ENCODE measurements at regions not wholly inside any gene's neighbourhood (a gene's known extent, or its start where the extent isn't known, plus 50 kb on each side); places are given as distances from the start of the nearest gene placed in this dataset.

- Histone ChIP-seq H3K9me3 (ENCODE audit: insufficient read depth, low read depth, low read length) (no peaks in the 10 kb centered on the region), H3K27me3 (ENCODE audit: insufficient read depth, low read length, poor library complexity, severe bottlenecking) (no peaks in the 10 kb centered on the region), H4K20me1 (ENCODE audit: insufficient read depth, low read length, poor library complexity, severe bottlenecking) (no peaks in the 10 kb centered on the region), H3K4me3 (ENCODE audit: low read length, poor library complexity, severe bottlenecking) (peak overlapping the region; percentile 60), H3K79me2 (ENCODE audit: insufficient read depth, low read length) (no peaks in the 10 kb centered on the region), H3K9ac (ENCODE audit: low read depth, low read length, poor library complexity, severe bottlenecking) (peak overlapping the region; percentile 12), H3K4me2 (ENCODE audit: low read depth, low read length, poor library complexity, severe bottlenecking) (peak overlapping the region; percentile 77), H3K4me1 (ENCODE audit: insufficient read depth, low read length, poor library complexity, severe bottlenecking) (peaks cover 45% of the 10 kb centered on the region), H2AFZ (ENCODE audit: low read length) (peak overlapping the region; percentile 67), H3K9me2 (replicated peaks; ENCODE audit: low read depth, low read length) (no peaks in the 10 kb centered on the region), H3K36me3 (ENCODE audit: insufficient read depth, low read length) (no peaks in the 10 kb centered on the region), H3F3A (ENCODE audit: low read depth) (peaks cover 10% of the 10 kb centered on the region; the same call in 1 of the 2 replicates)
- no peak for TF ChIP-seq EZH2phosphoT487 (IDR thresholded peaks at IDR 0.05; ENCODE audit: borderline replicate concordance)
- TF ChIP-seq, protein P1, sequence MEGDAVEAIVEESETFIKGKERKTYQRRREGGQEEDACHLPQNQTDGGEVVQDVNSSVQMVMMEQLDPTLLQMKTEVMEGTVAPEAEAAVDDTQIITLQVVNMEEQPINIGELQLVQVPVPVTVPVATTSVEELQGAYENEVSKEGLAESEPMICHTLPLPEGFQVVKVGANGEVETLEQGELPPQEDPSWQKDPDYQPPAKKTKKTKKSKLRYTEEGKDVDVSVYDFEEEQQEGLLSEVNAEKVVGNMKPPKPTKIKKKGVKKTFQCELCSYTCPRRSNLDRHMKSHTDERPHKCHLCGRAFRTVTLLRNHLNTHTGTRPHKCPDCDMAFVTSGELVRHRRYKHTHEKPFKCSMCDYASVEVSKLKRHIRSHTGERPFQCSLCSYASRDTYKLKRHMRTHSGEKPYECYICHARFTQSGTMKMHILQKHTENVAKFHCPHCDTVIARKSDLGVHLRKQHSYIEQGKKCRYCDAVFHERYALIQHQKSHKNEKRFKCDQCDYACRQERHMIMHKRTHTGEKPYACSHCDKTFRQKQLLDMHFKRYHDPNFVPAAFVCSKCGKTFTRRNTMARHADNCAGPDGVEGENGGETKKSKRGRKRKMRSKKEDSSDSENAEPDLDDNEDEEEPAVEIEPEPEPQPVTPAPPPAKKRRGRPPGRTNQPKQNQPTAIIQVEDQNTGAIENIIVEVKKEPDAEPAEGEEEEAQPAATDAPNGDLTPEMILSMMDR (conservative IDR thresholded peaks at IDR 0.05; ENCODE audit: low read length): no peak
Measured at GRCh38 chr4:151991001-151991883, 230.4 kb upstream of the GATB start.

- no peaks in the 10 kb centered on the region for H4K20me1 ChIP-seq (ENCODE audit: insufficient read depth, low read length, poor library complexity, severe bottlenecking)
- H3K36me3 ChIP-seq (ENCODE audit: insufficient read depth, low read length): no peaks in the 10 kb centered on the region
- peaks cover 45% of the 10 kb centered on the region for H3K4me1 ChIP-seq (ENCODE audit: insufficient read depth, low read length, poor library complexity, severe bottlenecking)
- TF ChIP-seq, protein P1 (conservative IDR thresholded peaks at IDR 0.05; ENCODE audit: low read length): no peak
- no peak for TF ChIP-seq EZH2phosphoT487 (IDR thresholded peaks at IDR 0.05; ENCODE audit: borderline replicate concordance)
- H3K9me2 ChIP-seq (replicated peaks; ENCODE audit: low read depth, low read length): no peaks in the 10 kb centered on the region
- peak overlapping the region; percentile 77 for H3K4me2 ChIP-seq (ENCODE audit: low read depth, low read length, poor library complexity, severe bottlenecking)
- H3K27me3 ChIP-seq (ENCODE audit: insufficient read depth, low read length, poor library complexity, severe bottlenecking): no peaks in the 10 kb centered on the region
- H3K79me2 ChIP-seq (ENCODE audit: insufficient read depth, low read length): no peaks in the 10 kb centered on the region
- peak overlapping the region; percentile 60 for H3K4me3 ChIP-seq (ENCODE audit: low read length, poor library complexity, severe bottlenecking)
- no peak overlapping the region for H3K9ac ChIP-seq (ENCODE audit: low read depth, low read length, poor library complexity, severe bottlenecking)
- peaks cover 10% of the 10 kb centered on the region; the same call in 1 of the 2 replicates for H3F3A ChIP-seq (ENCODE audit: low read depth)
- H3K9me3 ChIP-seq (ENCODE audit: insufficient read depth, low read depth, low read length): no peaks in the 10 kb centered on the region
- no peak overlapping the region for H2AFZ ChIP-seq (ENCODE audit: low read length)
Measured at GRCh38 chr4:151990201-151990600, 229.4 kb upstream of the GATB start.

GRCh38 chr4:151988591-151988990 is 227.8 kb upstream of the GATB start:
- H3K4me3 ChIP-seq (ENCODE audit: low read length, poor library complexity, severe bottlenecking): no peak overlapping the region
- H3K4me2 ChIP-seq (ENCODE audit: low read depth, low read length, poor library complexity, severe bottlenecking): no peak overlapping the region
- no peaks in the 10 kb centered on the region for H3K36me3 ChIP-seq (ENCODE audit: insufficient read depth, low read length)
- H3F3A ChIP-seq (ENCODE audit: low read depth): peaks cover 10% of the 10 kb centered on the region; the same call in 1 of the 2 replicates
- H4K20me1 ChIP-seq (ENCODE audit: insufficient read depth, low read length, poor library complexity, severe bottlenecking): no peaks in the 10 kb centered on the region
- H2AFZ ChIP-seq (ENCODE audit: low read length): no peak overlapping the region
- peaks cover 37% of the 10 kb centered on the region for H3K4me1 ChIP-seq (ENCODE audit: insufficient read depth, low read length, poor library complexity, severe bottlenecking)
- H3K9ac ChIP-seq (ENCODE audit: low read depth, low read length, poor library complexity, severe bottlenecking): no peak overlapping the region
- H3K9me2 ChIP-seq (replicated peaks; ENCODE audit: low read depth, low read length): no peaks in the 10 kb centered on the region
- no peaks in the 10 kb centered on the region for H3K27me3 ChIP-seq (ENCODE audit: insufficient read depth, low read length, poor library complexity, severe bottlenecking)
- no peaks in the 10 kb centered on the region for H3K79me2 ChIP-seq (ENCODE audit: insufficient read depth, low read length)
- TF ChIP-seq EZH2phosphoT487 (IDR thresholded peaks at IDR 0.05; ENCODE audit: borderline replicate concordance): no peak
- TF ChIP-seq, protein P1 (conservative IDR thresholded peaks at IDR 0.05; ENCODE audit: low read length): no peak
- no peaks in the 10 kb centered on the region for H3K9me3 ChIP-seq (ENCODE audit: insufficient read depth, low read depth, low read length)

Data from Loucy (cell line).